B cell (primary cell): ENCODE measurements at regions not wholly inside any gene's neighbourhood (a gene's known extent, or its start where the extent isn't known, plus 50 kb on each side); places are given as distances from the start of the nearest gene placed in this dataset.

Source experiments
- ATAC-seq: fragments of 200-7000 bp; cut with Tn5 transposase; one replicate; pipeline ENCODE4 v1.10.0; 2021; ENCODE audit warnings: low read depth, mild to moderate bottlenecking, moderate number of reproducible peaks, moderate library complexity
- CTCF ChIA-PET: fragments of 350-600 bp; sonication (Branson Sonifier 250); formaldehyde crosslinking; loops from one replicate; lab custom pipeline; 2021; ENCODE audit warnings: antibody characterized with exemption, inconsistent platforms; lab: Charles Lee
- POLR2A ChIA-PET: fragments of 350-600 bp; sonication (Branson Sonifier 250); formaldehyde crosslinking; loops from one replicate; lab custom pipeline; 2021; ENCODE audit warnings: antibody characterized with exemption; lab: Charles Lee
- DNase-seq: peaks from one replicate; pipeline ENCODE4 v3.0.0; 2013
- H2AFZ ChIP-seq: 2 replicates; pipeline ENCODE4 v1.6.1; 2012; ENCODE audit warnings: mild to moderate bottlenecking, low read depth, low read length; ENCODE audit not compliant: insufficient read depth, poor library complexity, severe bottlenecking
- H3K27ac ChIP-seq, 2 donors: 1 replicate in 1 of 2; 2 replicates in 1 of 2; pipeline ENCODE4 v1.5.1; 2012 to 2013; ENCODE audit warnings: low read length in 2 of 2, mild to moderate bottlenecking in 2 of 2, moderate library complexity in 1 of 2
- H3K27me3 ChIP-seq, 4 experiments: fragments of 200-600 bp in 1 of 4; sonication (generic) in 1 of 4; replicated peaks in 1 of 4; 1 replicate in 2 of 4; 2 replicates in 2 of 4; pipeline versions ENCODE4 v1.6.1 to v1.7.0; 2013 to 2016; ENCODE audit warnings: low read length in 3 of 4, mild to moderate bottlenecking in 2 of 4, mixed read lengths in 1 of 4, moderate library complexity in 1 of 4; ENCODE audit not compliant: insufficient read depth in 4 of 4, control insufficient read depth in 3 of 4; ENCODE audit errors: control extremely low read depth in 1 of 4
- H3K36me3 ChIP-seq, 2 experiments: replicated peaks in 1 of 2; 1 replicate in 1 of 2; 2 replicates in 1 of 2; pipeline versions ENCODE4 v1.6.1 to v1.7.1; 2013; ENCODE audit warnings: low read length in 1 of 2; ENCODE audit not compliant: insufficient read depth in 2 of 2, control insufficient read depth in 1 of 2; ENCODE audit errors: control extremely low read depth in 1 of 2, extremely low read depth in 1 of 2
- H3K4me1 ChIP-seq, 2 donors: fragments of 200-600 bp in 1 of 2; sonication (generic) in 1 of 2; 1 replicate in 1 of 2; 2 replicates in 1 of 2; pipeline versions ENCODE4 v1.5.1 to v1.6.1; 2013 to 2017; ENCODE audit warnings: low read length in 2 of 2; ENCODE audit not compliant: control insufficient read depth in 2 of 2, insufficient read depth in 2 of 2
- H3K4me2 ChIP-seq: replicated peaks from 2 replicates; pipeline ENCODE3; 2012; ENCODE audit warnings: mild to moderate bottlenecking, low read depth, low read length; ENCODE audit not compliant: poor library complexity, severe bottlenecking
- H3K4me3 ChIP-seq, 5 experiments: fragments of 200-600 bp in 1 of 5; sonication (generic) in 1 of 5; 1 replicate in 3 of 5; 2 replicates in 2 of 5; pipeline versions ENCODE4 v1.5.1 to v1.7.0; 2011 to 2016; ENCODE audit warnings: low read length in 4 of 5, mild to moderate bottlenecking in 4 of 5, low read depth in 2 of 5, control low read depth in 1 of 5, moderate library complexity in 1 of 5; ENCODE audit not compliant: insufficient read depth in 1 of 5; ENCODE audit errors: control extremely low read depth in 1 of 5, extremely low read depth in 1 of 5
- H3K79me2 ChIP-seq: fragments of 200-600 bp; sonication (generic); one replicate; pipeline ENCODE4 v1.6.0; 2016; ENCODE audit warnings: low read length; ENCODE audit not compliant: control insufficient read depth, insufficient read depth
- H3K9ac ChIP-seq: fragments of 200-600 bp; sonication (generic); 2 replicates; pipeline ENCODE4 v1.6.1; 2017; ENCODE audit warnings: mild to moderate bottlenecking, low read length, moderate library complexity
- H3K9me3 ChIP-seq, 3 donors: one replicate each; pipeline versions ENCODE4 v1.6.1 to v1.7.1; 2013; ENCODE audit warnings: low read length in 2 of 3; ENCODE audit not compliant: control insufficient read depth in 2 of 3, insufficient read depth in 1 of 3; ENCODE audit errors: control extremely low read depth in 1 of 3
- H4K20me1 ChIP-seq: 2 replicates; pipeline ENCODE4 v1.6.0; 2012; ENCODE audit warnings: mild to moderate bottlenecking, low read length; ENCODE audit not compliant: insufficient read depth, control insufficient read depth, poor library complexity, severe bottlenecking
- H3K27ac Mint-ChIP-seq: one replicate; pipeline ENCODE4 v1.8.0; 2021; ENCODE audit warnings: mixed read lengths
- H3K27me3 Mint-ChIP-seq: one replicate; pipeline ENCODE4 v1.8.0; 2021; ENCODE audit warnings: mixed read lengths
- H3K4me1 Mint-ChIP-seq: one replicate; pipeline ENCODE4 v1.8.0; 2021; ENCODE audit warnings: mixed read lengths
- H3K4me3 Mint-ChIP-seq: one replicate; pipeline ENCODE4 v1.8.0; 2021; ENCODE audit warnings: mixed read lengths
- H3K9me3 Mint-ChIP-seq: one replicate; pipeline ENCODE4 v1.8.0; 2022; ENCODE audit warnings: mixed read lengths; ENCODE audit not compliant: insufficient read depth
- CTCF ChIP-seq: fragments of 200-600 bp; IDR thresholded peaks from one replicate; pipeline ENCODE4 v1.8.0; 2022; ENCODE audit warnings: antibody characterized with exemption, mild to moderate bottlenecking
- EZH2 ChIP-seq: IDR thresholded peaks from 2 replicates; pipeline ENCODE4 v1.6.1; 2012; ENCODE audit warnings: borderline replicate concordance, low read depth, mild to moderate bottlenecking, moderate library complexity, low read length; ENCODE audit not compliant: insufficient read depth, poor library complexity, severe bottlenecking
- WGBS: methylation state at CpG from one replicate; pipeline ENCODE4 v1.1.5; 2013; ENCODE audit warnings: missing lambda C conversion rate; ENCODE audit not compliant: insufficient coverage; 5-methylcytosine and 5-hydroxymethylcytosine counted together
- intact Hi-C: fragments of 100-400 bp; cut with micrococcal nuclease; formaldehyde crosslinking; loops from one replicate; pipeline ENCODE4 v1.10.0; 2022

- Mint-ChIP-seq H3K4me3 (no peak overlapping the region), H3K27me3 (peaks cover 13% of the 10 kb centered on the region)
Measured at GRCh38 chr7:36071605-36072004, 81.4 kb upstream of the EEPD1 start.

GRCh38 chr7:36072620-36073019 is 80.4 kb upstream of the EEPD1 start:
- CTCF ChIA-PET: no interaction called here
- peaks cover 13% of the 10 kb centered on the region for H3K27me3 Mint-ChIP-seq
- H3K27ac Mint-ChIP-seq: no peak overlapping the region
- no peak for DNase-seq
- 94% methylated on average over 3 of the region's 4 CpGs for WGBS
- H2AFZ ChIP-seq: no peak overlapping the region
- TF ChIP-seq EZH2 (no peak), CTCF (no peak)
- H3K9me3 Mint-ChIP-seq: no peaks in the 10 kb centered on the region
- intact Hi-C loops: no loop called here
- H3K27ac ChIP-seq: no peak overlapping the region
- POLR2A ChIA-PET: no interaction called here
- no peaks in the 10 kb centered on the region for H3K4me1 ChIP-seq
- no peaks in the 10 kb centered on the region for H3K36me3 ChIP-seq
- H3K4me1 Mint-ChIP-seq: no peaks in the 10 kb centered on the region
- no peak overlapping the region for H3K9ac ChIP-seq
- H3K4me3 ChIP-seq: no peak overlapping the region
- H3K4me3 Mint-ChIP-seq: no peak overlapping the region
- no peak overlapping the region for H3K4me2 ChIP-seq
- H3K9me3 ChIP-seq: no peaks in the 10 kb centered on the region
- H3K27me3 ChIP-seq: no peaks in the 10 kb centered on the region
- no peaks in the 10 kb centered on the region for H3K79me2 ChIP-seq
- no peaks in the 10 kb centered on the region for H4K20me1 ChIP-seq
- no peak for ATAC-seq

More at GRCh38 chr7:36071605-36072004, 81.4 kb upstream of the EEPD1 start:
- Histone ChIP-seq H3K4me2 (no peak overlapping the region), H3K9ac (no peak overlapping the region), H3K4me1 (no peaks in the 10 kb centered on the region), H4K20me1 (no peaks in the 10 kb centered on the region), H3K36me3 (no peaks in the 10 kb centered on the region), H3K27me3 (no peaks in the 10 kb centered on the region), H3K9me3 (no peaks in the 10 kb centered on the region), H3K4me3 (no peak overlapping the region), H3K79me2 (no peaks in the 10 kb centered on the region), H2AFZ (no peak overlapping the region), H3K27ac (no peak overlapping the region)
- H3K9me3 Mint-ChIP-seq: no peaks in the 10 kb centered on the region
- no peak for ATAC-seq
- WGBS: 100% methylated on average over 1 of the region's 1 CpG
- ChIA-PET POLR2A (no interaction called here), CTCF (no interaction called here)
- TF ChIP-seq EZH2 (no peak), CTCF (no peak)
- intact Hi-C loops: no loop called here
- H3K27ac Mint-ChIP-seq: no peak overlapping the region
- no peak for DNase-seq
- H3K4me1 Mint-ChIP-seq: no peaks in the 10 kb centered on the region
